ENCODE measurements at regions not wholly inside any gene's neighbourhood (a gene's known extent, or its start where the extent isn't known, plus 50 kb on each side); places are given as distances from the start of the nearest gene placed in this dataset.
"Not testable (repeated sequence)": the region's sequence is repeated elsewhere in the genome, so short reads cannot be mapped to it uniquely, and the experiment has no call there.

GRCh38 chr2:61732787-61733186, 121.1 kb downstream of the FAM161A start:
- Histone ChIP-seq H3K36me3 (ENCODE audit: insufficient read depth, low read length) (no peaks in the 10 kb centered on the region), H3K9me3 (ENCODE audit: low read depth, low read length) (no peaks in the 10 kb centered on the region), H3K27ac (no peak overlapping the region), H3K4me3 (no peak overlapping the region), H3K9ac (ENCODE audit: insufficient read length) (no peak overlapping the region)
- no peak for DNase-seq (ENCODE audit: low read depth, low spot score)
- TF ChIP-seq POLR2AphosphoS5 (IDR thresholded peaks at IDR 0.05; ENCODE audit: borderline replicate concordance, low read depth, low read length) (no peak), FOXP2 (optimal IDR thresholded peaks at IDR 0.05; ENCODE audit: control extremely low read depth, extremely low read length, insufficient read depth) (no peak), EZH2 (IDR thresholded peaks at IDR 0.05) (no peak)

DNA sequence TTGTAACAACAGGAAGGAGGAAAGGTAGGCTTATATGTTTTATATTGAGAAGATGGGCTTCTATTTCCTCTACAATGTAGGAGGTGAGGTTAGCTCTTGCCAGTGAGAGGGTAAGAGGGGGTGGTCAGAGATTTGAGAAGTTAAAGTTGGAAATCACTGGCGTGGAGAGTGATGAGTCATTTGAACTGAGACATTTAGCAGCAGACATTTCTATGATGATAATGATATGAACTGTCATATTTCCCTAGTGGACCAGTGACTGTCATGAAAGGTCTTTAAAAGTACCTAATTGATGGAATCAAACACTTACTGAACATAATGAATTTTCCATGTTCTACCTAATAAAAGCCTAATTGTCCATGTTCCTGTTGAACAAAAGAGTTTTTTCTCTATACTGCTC, 126.1 kb downstream of the FAM161A start:
- TF ChIP-seq EZH2 (IDR thresholded peaks at IDR 0.05) = no peak
- Histone ChIP-seq H3K4me3 (no peak overlapping the region), H3K27ac (no peak overlapping the region), H3K9me3 (ENCODE audit: low read depth, low read length) (no peaks in the 10 kb centered on the region), H3K9ac (ENCODE audit: insufficient read length) (no peak overlapping the region), H3K36me3 (ENCODE audit: insufficient read depth, low read length) (no peaks in the 10 kb centered on the region)
- DNase-seq (ENCODE audit: low read depth, low spot score) = no peak

DNA sequence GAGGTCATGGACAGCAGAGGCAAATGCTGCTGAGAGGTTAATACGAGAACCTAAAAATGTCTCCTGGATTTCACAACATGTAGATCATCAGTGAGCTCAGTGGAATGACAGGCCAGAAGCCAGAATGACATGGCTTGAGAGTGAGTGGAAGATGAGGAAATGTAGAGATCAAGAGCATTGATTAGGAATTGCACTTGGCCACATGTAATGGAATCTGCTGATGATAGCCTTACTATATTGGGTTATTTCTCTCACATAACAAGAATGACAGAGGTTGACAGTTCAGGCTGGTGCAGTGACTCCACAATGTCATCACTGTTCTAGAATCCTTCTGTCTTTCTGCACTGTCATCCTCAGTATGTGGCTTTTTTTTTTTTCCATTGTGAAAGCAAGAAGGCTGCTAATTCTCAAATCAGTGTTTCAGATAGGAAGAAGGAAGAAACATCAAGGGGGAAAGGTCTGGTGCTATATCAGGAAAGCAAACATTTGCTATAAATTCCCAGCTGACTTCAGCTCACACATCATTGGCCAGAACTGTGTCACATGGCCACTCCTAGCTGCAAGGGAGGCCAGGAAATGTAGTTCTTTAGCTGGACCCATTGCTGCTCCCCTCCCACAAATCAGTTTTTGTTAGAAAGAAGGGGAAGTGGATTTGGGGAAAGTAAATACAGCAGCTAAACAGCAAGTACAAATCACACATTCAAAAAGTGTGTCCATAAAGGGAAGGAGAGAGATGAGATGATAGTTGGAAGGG, 127.2 kb downstream of the FAM161A start:
- Histone ChIP-seq H3K9ac (ENCODE audit: insufficient read length) (no peak overlapping the region), H3K9me3 (ENCODE audit: low read depth, low read length) (no peaks in the 10 kb centered on the region), H3K27ac (no peak overlapping the region), H3K36me3 (ENCODE audit: insufficient read depth, low read length) (no peaks in the 10 kb centered on the region), H3K4me3 (no peak overlapping the region)
- no peak for DNase-seq (ENCODE audit: low read depth, low spot score)
- no peak for TF ChIP-seq FOXP2 (optimal IDR thresholded peaks at IDR 0.05; ENCODE audit: control extremely low read depth, extremely low read length, insufficient read depth)
- no peak for TF ChIP-seq EZH2 (IDR thresholded peaks at IDR 0.05)
- no peak for TF ChIP-seq POLR2AphosphoS5 (IDR thresholded peaks at IDR 0.05; ENCODE audit: borderline replicate concordance, low read depth, low read length)

DNA sequence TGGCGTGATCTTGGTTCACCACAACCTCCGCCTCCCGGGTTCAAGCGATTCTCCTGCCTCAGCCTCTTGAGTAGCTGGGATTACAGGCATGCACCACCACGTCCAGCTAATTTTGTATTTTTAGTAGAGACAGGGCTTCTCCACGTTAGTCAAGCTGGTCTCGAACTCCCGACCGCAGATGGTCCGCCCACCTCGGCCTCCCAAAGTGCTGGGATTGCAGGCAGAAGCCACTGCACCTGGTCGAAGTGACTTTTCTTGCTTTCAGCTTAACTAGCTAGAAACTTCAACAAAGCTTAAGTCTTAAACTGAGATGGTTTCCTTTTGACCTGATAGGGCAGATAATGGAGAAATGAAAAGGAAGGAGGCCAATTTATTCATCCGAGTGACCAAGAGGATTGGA, 130.5 kb downstream of the FAM161A start:
- H3K27ac ChIP-seq; H3K36me3 ChIP-seq (ENCODE audit: insufficient read depth, low read length); H3K4me3 ChIP-seq; H3K9me3 ChIP-seq (ENCODE audit: low read depth, low read length); DNase-seq (ENCODE audit: low read depth, low spot score); H3K9ac ChIP-seq (ENCODE audit: insufficient read length): not testable (repeated sequence)

- no peak for TF ChIP-seq EZH2 (IDR thresholded peaks at IDR 0.05)
- no peak for TF ChIP-seq FOXP2 (optimal IDR thresholded peaks at IDR 0.05; ENCODE audit: control extremely low read depth, extremely low read length, insufficient read depth)
- no peak for TF ChIP-seq POLR2AphosphoS5 (IDR thresholded peaks at IDR 0.05; ENCODE audit: borderline replicate concordance, low read depth, low read length)
- H3K36me3 ChIP-seq (ENCODE audit: insufficient read depth, low read length) = no peaks in the 10 kb centered on the region
- H3K9me3 ChIP-seq (ENCODE audit: low read depth, low read length) = no peaks in the 10 kb centered on the region
- no peak overlapping the region for H3K9ac ChIP-seq (ENCODE audit: insufficient read length)
- H3K27ac ChIP-seq = no peak overlapping the region
- H3K4me3 ChIP-seq = no peak overlapping the region
- no peak for DNase-seq (ENCODE audit: low read depth, low spot score)
Measured at GRCh38 chr2:61722800-61723199, 131.1 kb downstream of the FAM161A start.

DNA sequence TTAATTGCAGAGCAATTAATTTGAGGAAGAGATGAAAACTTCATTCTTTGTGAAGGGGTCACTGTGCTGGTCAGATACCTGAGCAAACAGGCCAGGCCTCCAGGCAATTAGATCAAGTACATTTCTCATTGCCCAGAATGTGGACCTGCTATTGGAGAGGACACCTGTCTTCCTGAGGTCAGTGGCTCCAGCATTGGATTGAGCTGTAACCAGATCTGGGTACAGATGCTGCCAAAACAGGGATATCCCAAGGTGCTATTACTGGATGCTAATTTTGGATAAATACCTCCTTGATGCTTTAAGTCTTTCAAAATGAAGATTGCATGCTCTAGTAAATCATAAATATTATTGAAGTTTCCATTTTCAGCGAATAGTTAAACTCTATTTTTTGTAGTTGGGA, 131.5 kb downstream of the FAM161A start:
- Histone ChIP-seq H3K9ac (ENCODE audit: insufficient read length) (no peak overlapping the region), H3K4me3 (no peak overlapping the region), H3K9me3 (ENCODE audit: low read depth, low read length) (no peaks in the 10 kb centered on the region), H3K36me3 (ENCODE audit: insufficient read depth, low read length) (no peaks in the 10 kb centered on the region), H3K27ac (no peak overlapping the region)
- DNase-seq (ENCODE audit: low read depth, low spot score) = no peak
- TF ChIP-seq FOXP2 (optimal IDR thresholded peaks at IDR 0.05; ENCODE audit: control extremely low read depth, extremely low read length, insufficient read depth) = no peak
- TF ChIP-seq EZH2 (IDR thresholded peaks at IDR 0.05) = no peak
- TF ChIP-seq POLR2AphosphoS5 (IDR thresholded peaks at IDR 0.05; ENCODE audit: borderline replicate concordance, low read depth, low read length) = no peak

GRCh38 chr2:61721382-61721781, 132.5 kb downstream of the FAM161A start:
- H3K4me3 ChIP-seq = no peak overlapping the region
- H3K9me3 ChIP-seq (ENCODE audit: low read depth, low read length) = no peaks in the 10 kb centered on the region
- H3K27ac ChIP-seq = no peak overlapping the region
- DNase-seq (ENCODE audit: low read depth, low spot score) = no peak
- H3K36me3 ChIP-seq (ENCODE audit: insufficient read depth, low read length) = no peaks in the 10 kb centered on the region
- TF ChIP-seq FOXP2 (optimal IDR thresholded peaks at IDR 0.05; ENCODE audit: control extremely low read depth, extremely low read length, insufficient read depth) = no peak
- no peak for TF ChIP-seq EZH2 (IDR thresholded peaks at IDR 0.05)
- no peak for TF ChIP-seq POLR2AphosphoS5 (IDR thresholded peaks at IDR 0.05; ENCODE audit: borderline replicate concordance, low read depth, low read length)
- no peak overlapping the region for H3K9ac ChIP-seq (ENCODE audit: insufficient read length)

DNA sequence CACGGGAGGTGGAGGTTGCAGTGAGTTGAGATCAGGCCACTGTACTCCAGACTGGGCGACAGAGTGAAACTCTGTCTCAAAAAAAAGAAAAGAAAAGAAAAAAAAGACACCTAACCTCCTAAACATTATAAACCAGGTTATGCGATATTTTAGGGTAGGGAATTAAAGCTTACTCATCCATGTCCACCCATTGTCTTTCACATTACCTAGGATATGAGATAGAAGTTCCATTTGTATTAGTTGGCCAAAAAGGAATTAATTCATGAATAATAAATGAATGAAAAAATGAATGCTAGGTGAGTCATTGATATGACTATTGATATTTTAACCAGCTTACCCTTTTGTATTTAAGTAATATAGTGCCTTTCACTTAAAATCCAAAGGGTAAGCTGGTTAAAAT, 132.9 kb downstream of the FAM161A start:
- DNase-seq (ENCODE audit: low read depth, low spot score) = no peak
- no peak for TF ChIP-seq POLR2AphosphoS5 (IDR thresholded peaks at IDR 0.05; ENCODE audit: borderline replicate concordance, low read depth, low read length)
- TF ChIP-seq EZH2 (IDR thresholded peaks at IDR 0.05) = no peak
- no peak for TF ChIP-seq FOXP2 (optimal IDR thresholded peaks at IDR 0.05; ENCODE audit: control extremely low read depth, extremely low read length, insufficient read depth)
- Histone ChIP-seq H3K4me3 (no peak overlapping the region), H3K36me3 (ENCODE audit: insufficient read depth, low read length) (no peaks in the 10 kb centered on the region), H3K9ac (ENCODE audit: insufficient read length) (no peak overlapping the region), H3K9me3 (ENCODE audit: low read depth, low read length) (no peaks in the 10 kb centered on the region), H3K27ac (no peak overlapping the region)

DNA sequence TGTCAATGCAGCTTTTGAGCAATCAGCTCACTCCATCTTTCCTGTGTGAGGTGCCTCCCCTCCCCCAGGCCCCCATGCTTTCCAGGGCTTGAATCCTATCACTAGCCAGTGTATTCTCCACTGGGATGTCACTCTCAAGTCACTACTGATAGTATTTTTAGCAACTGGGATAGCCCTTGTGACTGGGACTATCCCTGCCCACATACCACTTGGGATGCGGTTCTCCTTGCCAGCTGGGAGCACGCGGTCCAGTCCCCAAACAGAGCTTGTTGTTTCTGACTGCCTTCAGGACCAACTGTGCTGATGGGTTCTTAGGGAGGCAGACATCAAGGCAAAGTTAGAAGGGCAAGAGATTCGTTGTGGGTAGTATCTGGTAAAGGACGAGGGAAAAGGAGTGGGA, 134.9 kb downstream of the FAM161A start:
- DNase-seq (ENCODE audit: low read depth, low spot score) = no peak
- H3K9me3 ChIP-seq (ENCODE audit: low read depth, low read length) = no peaks in the 10 kb centered on the region
- no peak overlapping the region for H3K27ac ChIP-seq
- no peak overlapping the region for H3K9ac ChIP-seq (ENCODE audit: insufficient read length)
- H3K4me3 ChIP-seq = no peak overlapping the region
- no peaks in the 10 kb centered on the region for H3K36me3 ChIP-seq (ENCODE audit: insufficient read depth, low read length)
- TF ChIP-seq FOXP2 (optimal IDR thresholded peaks at IDR 0.05; ENCODE audit: control extremely low read depth, extremely low read length, insufficient read depth) (no peak), POLR2AphosphoS5 (IDR thresholded peaks at IDR 0.05; ENCODE audit: borderline replicate concordance, low read depth, low read length) (no peak), EZH2 (IDR thresholded peaks at IDR 0.05) (no peak)
